HG02588 (cell line): ENCODE measurements at regions not wholly inside any gene's neighbourhood (a gene's known extent, or its start where the extent isn't known, plus 50 kb on each side); places are given as distances from the start of the nearest gene placed in this dataset.
"Not testable (repeated sequence)": the region's sequence is repeated elsewhere in the genome, so short reads cannot be mapped to it uniquely, and the experiment has no call there.

Source experiments
- ATAC-seq: cut with Tn5 transposase; IDR thresholded peaks from one replicate; pipeline ENCODE4 v1.9.1; 2021; ENCODE audit warnings: mild to moderate bottlenecking, moderate library complexity; ENCODE audit not compliant: unreplicated experiment

DNA sequence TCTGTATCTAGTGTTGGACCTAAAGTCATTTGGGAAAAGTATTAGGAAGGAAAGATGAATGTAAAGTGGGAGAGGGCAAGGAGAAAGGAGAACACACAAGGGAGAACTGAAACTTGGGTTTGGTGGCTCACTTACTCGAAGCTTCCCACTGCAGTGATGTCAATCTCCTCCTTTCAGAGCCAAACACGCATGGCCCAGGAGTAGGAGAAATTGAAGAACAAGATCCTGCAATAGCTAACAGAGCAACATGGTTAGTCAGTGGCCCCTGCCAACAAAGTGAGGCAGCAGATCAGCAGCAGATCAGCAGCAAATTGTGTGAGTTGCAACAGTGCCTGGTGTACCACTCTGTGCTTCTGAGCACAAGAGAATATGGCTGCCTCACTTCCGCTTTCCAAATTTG, 366.4 kb downstream of the PSAT1 start:
- no peak for ATAC-seq

DNA sequence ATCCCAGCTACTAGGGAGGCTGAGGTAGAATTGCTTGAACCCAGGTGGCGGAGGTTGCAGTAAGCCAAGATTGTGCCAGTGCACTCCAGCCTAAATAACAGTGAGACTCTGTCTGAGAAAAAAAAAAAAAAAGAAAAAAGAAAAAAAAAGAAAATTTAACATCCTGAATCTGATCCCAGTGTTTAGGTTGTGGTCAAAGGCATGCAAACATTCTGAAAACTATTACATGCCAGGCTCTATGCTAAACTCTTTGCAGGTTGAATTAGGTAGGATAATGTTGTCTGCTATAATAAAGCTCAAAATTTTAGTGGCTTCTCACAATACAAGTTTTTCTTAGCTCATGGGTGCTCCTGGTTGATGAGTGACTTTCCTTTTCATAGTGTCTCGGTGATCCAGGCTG, 367.4 kb downstream of the PSAT1 start:
- no peak for ATAC-seq

DNA sequence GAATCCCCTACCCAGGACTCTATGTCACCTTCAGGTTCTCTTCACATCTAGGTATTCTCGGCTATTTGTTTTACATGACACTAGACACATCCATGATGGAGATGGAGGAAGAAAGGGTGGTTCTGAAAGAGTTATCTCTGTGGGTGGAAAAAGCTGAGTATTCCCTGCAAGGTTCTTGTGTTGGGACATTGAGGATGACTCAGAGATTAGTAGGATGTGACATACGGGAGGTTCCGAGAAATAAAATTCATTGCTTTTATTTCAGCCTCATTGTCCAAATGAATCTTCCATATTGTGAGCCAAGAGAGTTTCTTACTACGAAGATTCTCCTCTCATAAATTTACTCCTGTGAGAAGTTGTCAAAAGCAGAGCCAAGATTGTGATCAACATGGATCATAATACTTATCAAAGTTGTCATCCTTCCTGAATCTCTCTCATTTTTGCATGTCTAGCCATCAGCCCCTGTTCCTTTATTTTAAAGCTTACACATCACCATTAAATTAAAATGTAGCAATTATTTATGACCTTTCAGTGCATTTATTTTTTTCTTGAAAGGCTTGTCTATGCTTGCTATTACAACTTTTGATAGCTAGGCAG, 370.0 kb downstream of the PSAT1 start:
- no peak for ATAC-seq

DNA sequence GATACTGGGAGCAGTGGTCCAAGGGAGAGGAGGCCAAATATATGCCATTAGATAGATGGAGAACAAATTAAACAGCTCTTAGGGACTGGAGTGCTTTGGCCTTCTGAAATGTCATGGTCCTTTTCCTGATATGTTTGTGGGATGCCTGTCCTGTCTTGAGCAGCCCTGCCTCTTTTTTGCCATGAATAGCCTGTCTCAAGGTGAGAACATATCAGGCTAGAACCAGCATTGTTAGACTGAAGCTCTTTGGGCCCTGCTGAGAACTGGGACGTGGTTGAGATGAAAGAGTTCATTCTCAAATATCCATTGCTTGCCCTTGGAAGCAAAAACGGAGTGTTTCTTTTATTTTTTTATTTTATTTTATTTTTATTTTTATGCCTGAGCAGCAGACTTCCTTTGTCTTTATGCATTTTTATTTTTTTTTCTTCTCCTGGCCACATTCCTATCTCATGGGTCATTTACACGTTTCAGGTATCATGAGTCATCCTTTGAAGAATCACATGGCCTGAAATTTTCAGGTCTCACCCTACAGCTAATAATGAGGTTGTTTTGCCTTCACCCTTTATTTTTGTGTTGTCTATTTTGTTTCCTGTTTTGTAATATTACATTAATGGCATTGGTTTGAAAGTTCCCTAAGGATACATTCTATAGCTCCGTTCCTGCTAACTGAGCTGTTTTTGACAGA, 371.4 kb downstream of the PSAT1 start:
- ATAC-seq = no peak

DNA sequence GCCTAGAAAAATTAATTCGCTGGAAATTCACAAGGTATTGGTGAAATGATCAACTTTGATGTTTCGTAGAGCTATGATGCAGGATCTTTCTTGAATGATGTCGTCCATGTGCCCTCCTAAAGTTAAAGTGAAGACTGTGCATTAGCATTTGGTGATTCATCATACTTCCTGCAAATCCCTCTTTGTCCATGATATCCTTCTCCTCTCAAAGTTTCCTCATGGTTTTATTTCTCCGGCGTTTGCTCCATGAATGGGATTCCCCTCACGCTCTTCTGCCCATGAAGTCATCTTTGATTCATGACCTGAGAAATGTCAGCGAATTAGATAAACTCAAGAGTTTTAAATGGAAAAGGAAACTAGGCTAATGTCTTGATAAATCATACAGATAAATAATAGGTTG, 372.7 kb downstream of the PSAT1 start:
- no peak for ATAC-seq

DNA sequence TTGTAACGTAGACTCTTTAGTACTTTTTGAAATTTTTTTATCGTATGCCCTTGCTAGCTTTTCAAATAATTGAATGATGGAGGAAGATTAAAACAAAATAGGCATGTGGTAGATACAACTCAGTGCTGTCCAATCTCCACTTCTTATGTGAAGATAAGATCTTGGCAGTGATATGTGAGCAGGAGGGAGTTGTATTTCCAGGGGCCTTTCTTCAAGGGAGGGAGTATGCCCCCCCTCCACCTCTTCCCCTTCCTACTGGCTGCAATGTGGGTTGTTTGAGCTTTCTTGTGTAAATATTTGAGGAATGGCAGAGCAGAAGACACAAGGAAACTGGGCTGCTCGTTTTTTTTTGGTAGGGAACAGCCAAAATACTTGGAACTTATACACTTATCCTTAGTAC, 374.9 kb downstream of the PSAT1 start:
- no peak for ATAC-seq

DNA sequence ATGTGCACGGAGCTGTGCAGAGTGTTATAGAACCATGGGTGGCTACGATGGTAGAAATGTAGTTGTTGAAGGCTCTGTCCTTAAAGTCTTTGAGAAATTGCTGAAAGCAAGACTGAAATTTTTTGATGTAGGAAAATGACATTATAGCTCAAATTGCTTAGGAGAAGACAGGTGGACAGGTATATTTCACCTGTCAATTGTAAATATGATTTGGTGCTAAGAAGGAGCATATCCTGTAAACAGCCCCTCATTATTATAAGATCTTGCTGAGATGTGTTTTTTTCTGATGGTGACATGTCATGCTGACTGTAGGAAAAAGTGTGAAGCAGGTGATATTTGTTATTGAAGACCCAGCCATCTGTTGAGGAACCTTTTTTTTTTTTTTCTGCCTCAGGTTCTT, 377.9 kb downstream of the PSAT1 start:
- ATAC-seq = no peak

DNA sequence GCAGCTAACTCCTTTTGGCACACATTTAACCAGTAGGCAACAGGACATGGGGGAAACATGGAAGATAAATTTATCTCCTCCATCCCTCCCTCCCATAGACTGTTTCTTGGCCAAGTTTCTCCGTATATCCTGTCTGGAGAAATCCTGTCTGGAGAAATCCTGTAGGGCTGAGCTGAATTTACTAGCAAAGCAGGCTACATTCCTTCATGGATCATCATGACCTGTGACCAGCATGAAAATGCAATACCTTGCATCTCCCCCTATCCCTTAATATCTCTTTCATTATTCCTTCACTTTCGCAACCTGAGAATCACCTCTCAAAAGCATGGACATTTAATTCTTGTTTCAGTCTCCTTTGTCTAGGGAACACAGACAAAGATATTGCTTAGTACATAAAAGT, 379.1 kb downstream of the PSAT1 start:
- no peak for ATAC-seq

DNA sequence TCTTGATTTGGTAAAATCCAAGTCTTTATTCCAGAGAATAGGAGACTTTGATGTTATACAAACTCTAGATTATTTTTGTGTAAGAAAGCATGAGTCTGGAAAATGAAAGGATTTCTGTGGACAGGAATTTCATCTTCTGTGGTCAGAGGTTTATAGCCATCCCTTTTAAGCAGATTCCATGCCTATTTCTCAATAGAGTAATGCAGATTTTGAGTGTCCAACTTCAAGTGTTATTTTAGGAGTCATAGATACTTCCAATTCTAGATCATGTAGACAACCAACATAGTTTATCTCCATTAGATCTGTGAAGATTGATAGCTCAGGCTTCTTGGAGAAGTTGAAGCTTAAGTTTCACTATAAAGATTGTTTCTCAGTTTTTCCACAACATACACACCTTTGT, 379.7 kb downstream of the PSAT1 start:
- ATAC-seq = no peak

DNA sequence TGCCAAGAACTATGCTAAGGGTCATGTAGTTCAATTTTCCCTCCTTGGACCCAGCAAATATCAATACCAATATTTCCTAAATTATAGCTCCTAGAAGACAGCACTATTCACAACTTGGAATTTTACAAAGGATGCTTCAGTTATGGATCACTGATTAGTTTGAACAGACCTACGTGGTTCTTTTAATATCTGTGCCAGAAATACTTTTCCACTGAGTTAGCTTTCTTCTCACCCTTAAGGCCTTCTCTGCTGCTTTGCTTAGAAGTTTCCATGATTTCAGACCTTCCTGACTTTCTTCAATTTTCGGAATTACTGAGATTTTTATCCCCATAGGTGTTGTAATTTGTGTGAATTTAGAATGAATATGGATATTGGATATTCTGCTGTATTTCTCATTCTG, 380.4 kb downstream of the PSAT1 start:
- no peak for ATAC-seq

DNA sequence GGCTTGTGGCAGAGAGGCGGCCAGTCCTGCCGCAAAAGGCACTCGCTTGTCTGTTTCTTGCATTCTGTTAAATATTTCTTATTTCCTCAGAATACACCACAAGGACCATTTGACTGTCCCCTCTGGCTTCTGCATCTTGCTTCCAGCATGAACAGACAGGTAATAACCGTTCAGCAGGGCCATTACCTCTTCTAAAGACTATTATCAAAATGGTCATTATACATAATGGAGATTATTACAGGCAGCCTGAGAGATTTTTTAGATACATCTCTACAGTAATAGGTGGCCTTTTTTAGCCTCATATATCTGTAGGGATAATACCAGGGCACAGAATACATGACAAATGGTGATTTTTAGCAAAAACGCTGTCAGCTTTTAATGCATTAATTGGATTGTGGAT, 382.0 kb downstream of the PSAT1 start:
- ATAC-seq = no peak

DNA sequence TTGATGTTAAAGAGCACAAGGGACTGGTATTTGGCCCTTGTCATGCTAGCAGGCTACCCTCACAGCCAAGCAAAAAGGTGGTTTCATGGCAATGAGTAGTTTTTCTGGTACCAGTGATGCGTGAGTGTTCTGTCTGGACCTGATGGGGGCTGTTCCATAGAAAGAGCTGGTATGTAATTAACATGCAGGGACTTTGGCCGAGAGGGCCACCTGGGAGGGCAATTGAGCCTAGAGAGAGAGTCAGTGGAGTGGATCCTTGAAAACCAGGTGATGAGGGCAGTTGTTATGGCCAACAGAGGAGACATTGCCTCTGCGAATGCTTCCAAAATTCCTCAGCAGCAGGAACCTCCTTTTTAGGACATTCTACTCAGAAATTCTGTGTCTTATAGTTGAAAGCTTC, 383.3 kb downstream of the PSAT1 start:
- ATAC-seq = no peak

DNA sequence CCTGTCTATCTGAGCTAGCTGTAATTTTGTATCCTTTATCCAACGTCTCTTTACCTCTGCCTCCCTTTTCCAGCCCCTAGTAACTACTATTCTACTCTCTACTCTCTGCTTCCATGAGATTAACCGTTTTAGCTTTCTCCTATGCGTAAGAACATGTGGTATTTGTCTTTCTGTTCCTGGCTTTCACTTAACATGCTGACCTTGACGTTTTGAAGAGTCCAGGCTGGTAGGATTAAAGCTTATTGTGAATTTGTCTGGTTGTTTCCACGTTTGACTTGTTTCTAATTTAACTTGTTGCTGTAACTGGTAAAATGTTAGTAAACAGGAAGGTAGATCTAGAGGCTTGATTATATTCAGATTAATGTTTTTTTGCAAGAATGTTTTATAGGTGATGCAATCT, 385.3 kb downstream of the PSAT1 start:
- ATAC-seq = no peak

DNA sequence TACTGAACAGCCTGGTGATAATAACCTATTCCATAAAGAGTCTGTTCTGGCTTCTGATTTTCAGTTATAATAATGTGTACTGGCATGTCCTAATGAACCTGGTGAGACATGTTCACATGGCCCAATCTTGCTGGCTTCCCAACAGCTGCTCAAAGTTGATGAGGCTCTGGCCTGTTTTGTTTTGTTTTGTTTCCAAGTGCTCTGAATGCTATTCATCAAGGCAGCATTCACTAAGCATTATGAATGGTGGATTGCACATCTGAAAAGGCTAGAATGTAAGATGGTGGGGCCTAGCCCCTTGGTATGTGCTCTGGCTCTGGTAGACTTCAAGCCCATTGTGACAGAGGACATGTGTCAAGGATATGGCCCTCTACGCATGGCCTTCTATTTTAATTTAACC, 388.5 kb downstream of the PSAT1 start:
- ATAC-seq = no peak

DNA sequence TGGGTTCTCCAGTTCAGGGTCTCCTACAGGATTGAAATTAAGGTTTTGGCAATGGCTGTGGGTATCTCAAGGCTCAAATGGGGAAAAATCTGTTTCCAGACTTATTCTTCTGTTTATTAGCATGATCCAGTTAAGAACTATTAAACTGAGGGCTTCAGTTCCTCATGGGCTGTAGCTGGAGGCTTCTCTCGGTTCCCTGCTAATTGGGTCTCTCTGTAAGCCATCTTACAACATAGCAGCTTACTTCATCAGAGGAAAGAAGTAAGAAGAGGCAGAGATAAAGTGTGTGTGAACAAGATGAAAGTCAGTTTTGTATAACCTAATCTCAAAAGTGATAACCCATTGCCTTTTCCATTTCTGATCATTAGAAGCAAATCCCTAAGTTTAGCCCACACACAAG, 391.9 kb downstream of the PSAT1 start:
- no peak for ATAC-seq

DNA sequence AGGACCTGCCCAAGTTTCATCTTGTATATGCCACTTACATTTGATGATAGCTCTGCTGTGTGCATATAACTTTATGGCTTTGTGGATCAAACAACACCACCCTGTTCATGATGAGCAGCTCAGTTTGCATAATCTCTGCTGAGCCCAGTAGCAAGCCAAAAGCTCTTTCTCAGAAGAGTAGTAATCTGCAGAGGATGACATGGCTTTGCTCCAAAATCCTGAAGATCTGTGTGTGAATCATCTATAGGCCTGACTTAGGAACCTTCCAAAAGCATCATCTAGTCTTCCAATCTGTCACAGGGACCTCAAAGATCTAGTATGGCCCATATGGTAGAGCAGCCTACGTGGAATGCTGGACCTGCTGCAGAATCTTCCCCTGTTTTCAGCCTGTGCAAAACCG, 394.6 kb downstream of the PSAT1 start:
- no peak for ATAC-seq

DNA sequence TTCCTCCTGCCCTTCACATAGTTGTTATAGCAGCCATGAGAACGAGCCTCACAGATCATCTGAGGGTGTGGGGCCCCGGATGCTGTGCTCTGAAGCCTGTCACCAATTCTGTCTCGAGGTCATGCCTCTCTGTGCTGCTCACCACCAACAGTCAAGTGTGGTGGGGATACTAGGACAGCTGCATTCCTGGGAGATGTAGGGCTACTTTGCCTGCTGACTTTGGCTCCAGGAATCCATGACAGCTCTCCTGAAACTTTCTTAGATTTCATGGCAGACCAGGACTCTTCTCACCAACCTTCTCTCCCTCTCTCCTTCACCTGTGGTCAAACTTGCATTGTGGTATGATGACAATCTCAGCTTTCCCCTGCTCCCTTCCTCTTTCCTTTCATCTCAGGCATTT, 395.9 kb downstream of the PSAT1 start:
- no peak for ATAC-seq

DNA sequence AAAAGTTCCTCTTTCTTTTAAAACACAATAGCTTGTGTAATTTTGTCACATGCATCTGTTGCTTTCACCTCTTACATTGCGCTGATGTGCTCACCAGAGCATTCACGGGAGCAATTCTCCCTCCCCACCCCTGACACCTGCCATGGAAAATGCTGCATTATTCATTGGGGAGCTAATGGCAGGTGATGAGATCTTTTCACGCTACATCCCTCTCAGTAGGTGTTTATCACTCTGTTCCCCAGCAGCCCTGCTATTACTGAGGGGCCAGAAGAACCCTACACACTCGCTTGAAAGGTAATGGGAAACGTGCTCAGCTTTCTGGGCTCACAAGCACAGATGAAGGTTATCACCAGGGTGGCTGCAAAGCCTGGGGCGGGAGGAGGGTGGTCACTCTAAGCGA, 398.0 kb downstream of the PSAT1 start:
- ATAC-seq = no peak

DNA sequence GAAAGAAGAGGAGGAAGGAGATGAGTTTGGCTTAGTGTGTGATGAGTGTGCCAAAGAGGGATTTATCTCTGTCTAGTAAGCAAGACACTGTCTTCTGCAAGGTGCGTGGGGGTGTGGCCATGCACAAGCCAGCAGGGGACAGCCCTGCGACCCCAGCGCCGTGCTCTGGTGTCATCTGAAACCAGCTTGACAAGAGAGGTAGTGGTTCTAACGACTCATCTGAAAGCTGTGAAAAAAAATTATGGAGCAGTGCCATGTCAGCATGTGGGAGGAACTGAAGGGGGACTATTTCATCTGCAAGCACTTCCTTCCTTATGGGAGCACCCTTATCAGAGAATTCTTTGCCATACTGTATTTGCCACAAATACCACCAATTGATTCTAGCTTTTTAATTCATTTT, 398.6 kb downstream of the PSAT1 start:
- ATAC-seq = no peak

DNA sequence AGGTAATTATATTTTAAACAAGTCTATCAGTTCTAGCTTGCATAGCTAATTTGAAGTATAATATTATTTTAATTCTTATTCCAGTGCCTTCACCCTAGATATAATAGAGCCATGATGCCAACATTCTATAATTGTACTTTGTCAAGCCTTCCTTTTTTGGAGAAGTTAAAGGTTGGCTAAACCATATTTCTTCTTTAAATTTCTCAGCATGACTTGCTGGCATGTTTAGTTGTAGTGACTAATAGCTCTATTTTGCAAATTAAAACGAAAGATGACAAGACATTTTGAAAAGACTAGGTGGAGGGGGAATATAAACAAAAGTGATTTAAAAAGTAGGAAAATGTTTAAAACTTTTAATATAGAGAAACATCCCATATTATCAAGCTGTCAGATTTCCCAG, 400.7 kb downstream of the PSAT1 start:
- no peak for ATAC-seq

DNA sequence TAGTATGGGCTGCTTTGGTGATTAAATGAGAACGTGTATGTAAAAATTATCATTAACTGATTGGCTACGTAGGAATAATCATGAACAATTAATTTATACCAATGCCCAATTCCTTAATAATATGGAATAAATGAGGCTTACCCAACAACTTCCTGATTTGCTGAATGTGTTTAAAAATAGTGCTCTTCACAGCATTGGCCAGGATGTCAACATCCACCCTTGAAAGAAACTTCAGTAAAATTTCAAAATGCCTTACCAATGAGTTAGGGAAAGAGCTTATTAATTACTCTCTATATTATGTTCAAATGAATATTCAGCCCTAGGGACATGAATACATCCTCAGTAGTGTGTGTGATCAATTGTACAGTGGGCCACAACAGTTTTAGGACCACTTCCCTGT, 401.4 kb downstream of the PSAT1 start:
- no peak for ATAC-seq

DNA sequence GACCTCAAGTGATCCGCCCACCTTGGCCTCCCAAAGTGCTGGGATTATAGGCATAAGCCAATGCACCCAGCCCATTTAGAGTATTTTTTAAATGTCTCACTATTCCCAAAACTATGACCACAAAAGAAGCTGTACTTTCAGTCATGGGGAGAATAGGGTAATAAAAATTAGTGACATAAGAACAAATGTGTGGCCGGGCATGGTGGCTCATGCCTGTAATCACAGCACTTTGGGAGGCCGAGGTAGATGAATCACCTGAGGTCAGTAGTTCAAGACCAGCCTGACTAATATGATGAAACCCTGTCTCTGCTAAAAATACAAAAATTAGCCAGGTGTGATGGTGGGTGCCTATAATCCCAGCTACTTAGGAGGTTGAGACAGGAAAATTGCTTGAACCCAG, 402.3 kb downstream of the PSAT1 start:
- not testable (repeated sequence) for ATAC-seq

DNA sequence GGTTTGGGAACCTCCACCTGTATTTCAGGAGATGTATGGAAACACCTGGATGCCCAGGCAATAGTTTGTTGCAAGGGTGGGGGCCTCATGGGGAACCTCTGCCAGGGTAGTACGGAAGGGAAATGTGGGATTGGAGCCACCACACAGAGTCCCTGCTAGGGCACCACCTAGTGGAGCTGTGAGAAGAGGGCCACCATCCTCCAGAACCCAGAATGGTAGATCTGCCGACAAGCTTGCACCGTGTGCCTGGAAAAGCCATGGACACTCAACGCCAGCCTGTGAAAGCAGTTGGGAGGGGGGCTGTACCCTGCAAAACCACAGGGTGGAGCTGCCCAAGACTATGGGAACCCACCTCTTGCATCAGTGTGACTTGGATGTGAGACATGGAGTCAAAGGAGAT, 407.2 kb downstream of the PSAT1 start:
- ATAC-seq = not testable (repeated sequence)
